DND-41 (cell line): ENCODE measurements at regions not wholly inside any gene's neighbourhood (a gene's known extent, or its start where the extent isn't known, plus 50 kb on each side); places are given as distances from the start of the nearest gene placed in this dataset.

Experiments used
- EZH2 ChIP-seq: IDR thresholded peaks from 3 replicates; pipeline ENCODE4 v1.6.1; 2012; ENCODE audit warnings: borderline replicate concordance, low read depth, mild to moderate bottlenecking, moderate library complexity, low read length, inconsistent platforms; ENCODE audit not compliant: severe bottlenecking
- TF ChIP-seq, protein P1 (sequence below): IDR thresholded peaks from 2 replicates; pipeline ENCODE4 v1.5.1; 2012; ENCODE audit warnings: borderline replicate concordance, low read length, moderate library complexity, mild to moderate bottlenecking; ENCODE audit not compliant: poor library complexity, severe bottlenecking; ENCODE audit errors: extremely low read depth

DNA sequence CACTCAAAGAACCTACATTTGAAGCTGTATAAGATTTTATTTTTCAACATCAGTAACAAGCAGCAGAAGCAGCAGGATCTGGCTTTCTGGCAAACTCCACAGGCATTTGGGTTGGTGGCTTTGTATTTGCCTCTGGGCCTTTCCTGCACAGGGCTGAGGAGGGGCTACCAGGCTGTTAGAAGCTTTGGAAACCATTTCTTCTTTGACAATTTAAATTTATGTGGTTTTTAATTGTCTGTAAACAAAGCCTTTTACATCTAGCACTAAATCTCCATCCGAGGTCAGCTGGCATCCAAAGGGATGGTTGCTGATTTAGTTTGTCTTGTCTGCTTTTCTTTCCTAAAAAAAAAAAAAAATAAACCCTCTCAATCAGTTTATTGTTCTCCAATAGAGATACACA lies 127.5 kb upstream of the OBI1 start:
- TF ChIP-seq, protein P1, sequence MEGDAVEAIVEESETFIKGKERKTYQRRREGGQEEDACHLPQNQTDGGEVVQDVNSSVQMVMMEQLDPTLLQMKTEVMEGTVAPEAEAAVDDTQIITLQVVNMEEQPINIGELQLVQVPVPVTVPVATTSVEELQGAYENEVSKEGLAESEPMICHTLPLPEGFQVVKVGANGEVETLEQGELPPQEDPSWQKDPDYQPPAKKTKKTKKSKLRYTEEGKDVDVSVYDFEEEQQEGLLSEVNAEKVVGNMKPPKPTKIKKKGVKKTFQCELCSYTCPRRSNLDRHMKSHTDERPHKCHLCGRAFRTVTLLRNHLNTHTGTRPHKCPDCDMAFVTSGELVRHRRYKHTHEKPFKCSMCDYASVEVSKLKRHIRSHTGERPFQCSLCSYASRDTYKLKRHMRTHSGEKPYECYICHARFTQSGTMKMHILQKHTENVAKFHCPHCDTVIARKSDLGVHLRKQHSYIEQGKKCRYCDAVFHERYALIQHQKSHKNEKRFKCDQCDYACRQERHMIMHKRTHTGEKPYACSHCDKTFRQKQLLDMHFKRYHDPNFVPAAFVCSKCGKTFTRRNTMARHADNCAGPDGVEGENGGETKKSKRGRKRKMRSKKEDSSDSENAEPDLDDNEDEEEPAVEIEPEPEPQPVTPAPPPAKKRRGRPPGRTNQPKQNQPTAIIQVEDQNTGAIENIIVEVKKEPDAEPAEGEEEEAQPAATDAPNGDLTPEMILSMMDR, result no peak
- no peak for TF ChIP-seq EZH2
